GM10266 (cell line): ENCODE measurements at regions not wholly inside any gene's neighbourhood (a gene's known extent, or its start where the extent isn't known, plus 50 kb on each side); places are given as distances from the start of the nearest gene placed in this dataset.
"Not testable (repeated sequence)": the region's sequence is repeated elsewhere in the genome, so short reads cannot be mapped to it uniquely, and the experiment has no call there.

Experiments used
- DNase-seq: peaks from one replicate; pipeline ENCODE4 v3.0.0; 2012; ENCODE audit errors: extremely low spot score
- TF ChIP-seq, protein P1 (sequence below): IDR thresholded peaks from 2 replicates; pipeline ENCODE4 v1.5.1; 2012; ENCODE audit warnings: mild to moderate bottlenecking, low read depth; ENCODE audit not compliant: control insufficient read depth, insufficient read depth; ENCODE audit errors: missing control alignments

DNA sequence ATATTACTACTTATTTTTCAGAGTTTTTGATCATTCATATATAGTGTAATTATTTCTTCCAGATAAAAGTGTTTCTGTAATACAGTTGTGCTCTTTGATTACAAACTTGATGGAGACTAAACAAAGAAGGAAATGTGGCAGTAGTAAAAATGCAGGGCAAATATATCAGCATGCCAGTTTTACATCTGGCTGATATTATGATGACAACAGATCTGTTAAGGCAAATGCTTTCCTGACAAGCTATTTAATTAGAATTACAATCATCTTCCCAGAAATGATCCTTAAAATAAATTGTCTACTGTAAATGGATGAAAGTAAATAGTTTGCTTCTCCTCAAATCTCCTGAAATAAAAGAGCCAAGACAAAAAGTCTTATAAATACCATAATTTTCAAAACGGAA is 1659.8 kb downstream of the BRINP3 start:
- TF ChIP-seq, protein P1, sequence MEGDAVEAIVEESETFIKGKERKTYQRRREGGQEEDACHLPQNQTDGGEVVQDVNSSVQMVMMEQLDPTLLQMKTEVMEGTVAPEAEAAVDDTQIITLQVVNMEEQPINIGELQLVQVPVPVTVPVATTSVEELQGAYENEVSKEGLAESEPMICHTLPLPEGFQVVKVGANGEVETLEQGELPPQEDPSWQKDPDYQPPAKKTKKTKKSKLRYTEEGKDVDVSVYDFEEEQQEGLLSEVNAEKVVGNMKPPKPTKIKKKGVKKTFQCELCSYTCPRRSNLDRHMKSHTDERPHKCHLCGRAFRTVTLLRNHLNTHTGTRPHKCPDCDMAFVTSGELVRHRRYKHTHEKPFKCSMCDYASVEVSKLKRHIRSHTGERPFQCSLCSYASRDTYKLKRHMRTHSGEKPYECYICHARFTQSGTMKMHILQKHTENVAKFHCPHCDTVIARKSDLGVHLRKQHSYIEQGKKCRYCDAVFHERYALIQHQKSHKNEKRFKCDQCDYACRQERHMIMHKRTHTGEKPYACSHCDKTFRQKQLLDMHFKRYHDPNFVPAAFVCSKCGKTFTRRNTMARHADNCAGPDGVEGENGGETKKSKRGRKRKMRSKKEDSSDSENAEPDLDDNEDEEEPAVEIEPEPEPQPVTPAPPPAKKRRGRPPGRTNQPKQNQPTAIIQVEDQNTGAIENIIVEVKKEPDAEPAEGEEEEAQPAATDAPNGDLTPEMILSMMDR, result no peak
- DNase-seq, result no peak

DNA sequence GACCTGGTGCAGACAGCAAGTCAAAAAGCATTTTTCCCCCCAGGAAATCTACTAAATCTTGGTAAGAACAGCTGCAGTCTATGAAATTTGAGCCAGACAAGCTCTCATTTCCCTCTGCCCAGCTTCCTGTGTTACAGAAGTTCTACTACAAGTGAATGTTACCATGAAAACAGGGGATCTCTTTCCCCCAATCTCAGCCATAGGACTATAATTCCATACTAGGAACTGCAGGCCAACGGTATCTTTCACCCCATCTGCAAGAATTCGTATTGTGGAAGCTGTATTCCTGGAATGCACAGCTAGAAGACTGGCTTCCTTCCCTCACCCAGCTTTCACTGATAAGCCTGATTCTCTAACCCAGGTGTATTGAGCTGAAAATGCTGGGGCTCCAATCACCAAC is 1655.4 kb downstream of the BRINP3 start:
- TF ChIP-seq, protein P1, result no peak
- no peak for DNase-seq

DNA sequence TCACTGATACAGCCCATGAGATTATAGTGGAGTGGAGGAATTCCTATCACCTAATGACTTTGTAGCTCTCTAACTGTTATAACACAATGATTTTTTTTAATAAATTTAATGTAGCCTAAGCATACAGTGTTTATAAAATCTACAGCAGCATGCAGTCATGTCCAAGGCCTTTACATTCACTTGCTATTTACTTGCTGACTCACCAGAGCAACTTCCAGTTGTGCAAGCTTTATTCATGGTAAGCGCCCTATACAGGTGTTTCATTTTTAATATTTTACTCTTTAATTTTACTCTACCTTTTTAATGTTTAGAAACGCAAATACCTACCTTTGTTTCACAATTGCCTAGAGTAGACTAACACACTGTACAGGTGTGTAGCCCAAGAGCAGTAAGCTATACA is 1652.2 kb downstream of the BRINP3 start:
- TF ChIP-seq, protein P1, result no peak
- no peak for DNase-seq

DNA sequence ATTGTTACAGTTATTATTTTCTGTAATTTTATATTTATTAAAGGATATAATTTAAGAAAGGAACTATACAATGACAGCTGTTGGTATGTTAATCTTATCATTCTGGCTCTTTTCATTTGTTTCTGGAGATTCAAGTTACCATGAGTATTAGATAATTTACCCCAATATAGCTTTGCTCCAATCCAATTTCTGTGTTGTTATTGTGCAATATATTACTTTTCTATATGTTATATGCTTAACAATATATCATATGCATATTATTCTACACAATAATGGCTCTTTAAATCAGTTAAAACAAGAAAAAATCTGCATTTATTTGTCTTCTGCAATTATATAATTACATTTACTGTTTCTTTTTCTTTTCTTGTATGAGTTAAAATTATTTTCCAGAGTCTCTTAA is 1650.9 kb downstream of the BRINP3 start:
- DNase-seq, result no peak
- TF ChIP-seq, protein P1, result no peak

DNA sequence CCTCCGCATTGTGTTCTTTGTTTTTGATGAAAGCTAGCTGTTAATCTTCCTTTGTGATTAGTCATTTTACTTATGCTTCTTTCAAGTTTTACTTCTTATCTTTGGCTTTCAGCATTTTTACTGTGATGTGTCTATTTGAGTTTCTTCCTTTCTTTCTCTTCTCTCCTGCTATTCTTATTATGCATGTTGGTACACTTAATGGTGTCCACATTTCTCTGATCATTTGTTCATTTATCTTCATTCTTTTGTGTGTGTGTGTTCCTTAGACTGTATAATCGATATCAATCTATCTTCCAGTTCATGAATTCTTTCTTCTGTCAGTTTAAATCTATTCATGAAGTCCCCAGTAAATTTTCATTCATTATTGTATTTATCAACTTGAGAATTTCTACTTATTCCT is 1650.3 kb downstream of the BRINP3 start:
- TF ChIP-seq, protein P1, result no peak
- no peak for DNase-seq

DNA sequence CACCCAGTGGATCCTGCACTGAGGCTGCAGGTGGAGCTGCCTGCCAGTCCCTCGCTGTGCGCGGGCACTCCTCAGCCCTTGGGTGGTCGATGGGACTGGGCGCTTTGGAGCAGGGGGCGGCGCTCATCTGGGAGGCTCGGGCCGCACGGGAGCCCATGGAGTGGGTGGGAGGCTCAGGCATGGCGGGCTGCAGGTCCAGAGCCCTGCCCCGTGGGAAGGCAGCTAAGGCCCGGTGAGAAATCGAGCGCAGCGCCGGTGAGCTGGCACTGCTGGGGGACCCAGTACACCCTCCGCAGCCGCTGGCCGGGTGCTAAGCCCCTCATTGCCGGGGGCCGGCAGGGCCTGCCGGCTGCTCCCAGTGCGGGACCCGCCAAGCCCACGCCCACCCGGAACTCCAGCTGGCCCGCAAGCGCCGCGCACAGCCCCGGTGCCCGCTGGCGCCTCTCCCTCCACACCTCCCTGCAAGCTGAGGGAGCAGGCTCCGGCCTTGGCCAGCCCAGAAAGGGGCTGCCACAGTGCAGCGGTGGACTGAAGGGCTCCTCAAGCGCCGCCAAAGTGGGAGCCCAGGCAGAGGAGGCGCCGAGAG is 1636.5 kb downstream of the BRINP3 start:
- DNase-seq, result not testable (repeated sequence)

DNA sequence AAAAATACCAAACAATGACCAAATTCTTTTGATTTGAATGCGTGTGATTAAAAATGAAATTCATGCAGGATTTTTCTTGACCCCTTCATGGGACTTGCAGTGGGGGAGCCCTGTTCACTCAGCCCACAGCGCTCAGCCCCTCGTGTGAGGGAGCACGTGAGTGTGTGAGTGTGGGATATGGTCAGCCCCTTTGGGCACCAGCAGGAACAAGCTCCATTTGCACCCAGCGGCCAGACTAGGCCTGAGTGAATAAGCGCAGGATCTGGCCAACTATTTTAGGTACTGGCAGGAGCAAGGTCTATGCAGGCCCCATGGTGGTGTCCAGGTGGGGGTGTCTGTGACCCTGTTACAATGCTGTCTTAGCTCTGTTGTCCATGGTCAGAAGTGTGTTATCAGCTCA is 1631.2 kb downstream of the BRINP3 start:
- TF ChIP-seq, protein P1, result no peak
- no peak for DNase-seq

DNA sequence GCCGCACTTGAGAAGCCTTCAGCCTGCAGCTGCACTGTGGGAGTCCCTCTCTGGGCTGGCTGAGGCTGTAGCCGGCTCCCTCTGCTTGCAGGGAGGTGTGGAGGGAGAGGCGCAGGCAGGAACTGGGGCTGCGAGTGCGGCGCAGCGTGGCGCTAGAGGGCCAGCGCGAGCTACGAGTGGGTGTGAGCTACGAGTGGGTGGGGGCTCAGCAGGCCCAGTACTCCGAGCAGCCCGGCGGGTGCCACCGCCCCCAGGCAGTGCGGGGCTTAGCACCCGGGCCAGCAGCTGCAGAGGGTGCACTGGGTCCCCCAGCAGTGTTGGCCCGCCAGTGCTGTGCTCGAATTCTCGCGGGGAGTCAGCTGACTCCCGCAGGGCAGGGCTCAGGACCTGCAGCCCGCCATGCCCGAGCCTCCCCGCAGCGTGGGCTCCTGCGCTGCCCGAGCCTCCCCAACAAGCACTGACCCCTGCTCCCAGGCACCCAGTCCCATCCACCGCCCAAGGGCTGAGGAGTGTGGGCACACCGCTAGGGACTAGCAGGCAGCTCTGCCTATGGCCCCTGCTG is 1620.1 kb downstream of the BRINP3 start:
- TF ChIP-seq, protein P1, result no peak
- no peak for DNase-seq
